HepG2 (cell line): ENCODE measurements at regions not wholly inside any gene's neighbourhood (a gene's known extent, or its start where the extent isn't known, plus 50 kb on each side); places are given as distances from the start of the nearest gene placed in this dataset.

Experiments used
- ATAC-seq: fragments of 200-7000 bp; cut with Tn5 transposase; 3 replicates; pipeline ENCODE4 v1.9.1; 2020; ENCODE audit warnings: mild to moderate bottlenecking, moderate library complexity
- BruUV-seq: library from RNA; stranded (reverse); fragments of 400-500 nt; replicated peaks from 2 replicates; lab custom pipeline; 2021; lab: Mats Ljungman, UMichigan
- CTCF ChIA-PET: fragments of 300-600 bp; formaldehyde crosslinking; extraction: SDS; loops from one replicate; lab custom pipeline; 2021; ENCODE audit warnings: low total read pairs, inconsistent platforms, low intra/inter-chr PET ratio; lab: Yijun Ruan, JAX
- POLR2A ChIA-PET: fragments of 350-600 bp; sonication (Branson Sonifier 250); formaldehyde crosslinking; loops from one replicate; lab custom pipeline; 2020; ENCODE audit warnings: antibody characterized with exemption, inconsistent platforms; lab: Yijun Ruan, JAX
- DNase-seq: peaks from one replicate; pipeline ENCODE4 v3.0.0-alpha.2; 2015; ENCODE audit warnings: low spot score
- FAIRE-seq: peaks from 3 replicates; lab custom pipeline; 2011; peaks lifted over from hg19 to GRCh38; lab: Jason Lieb, UNC
- H2AFZ ChIP-seq: one replicate; pipeline ENCODE4 v1.6.1; 2011; ENCODE audit warnings: low read length, inconsistent platforms
- H3K27ac ChIP-seq: fragments of 300-600 bp; 3 replicates; pipeline ENCODE4 v1.8.0; 2011; ENCODE audit warnings: mixed run types, mild to moderate bottlenecking, mixed read lengths, low read length, inconsistent platforms; ENCODE audit not compliant: insufficient read depth; ENCODE audit errors: extremely low read length
- H3K27me3 ChIP-seq, 2 experiments: fragments of 200-600 bp in 1 of 2; 2 replicates in 1 of 2; 3 replicates in 1 of 2; pipeline versions ENCODE4 v1.6.0 to v1.8.0; 2011; ENCODE audit warnings: low read length in 2 of 2, mild to moderate bottlenecking in 2 of 2, moderate library complexity in 2 of 2, inconsistent platforms in 1 of 2; ENCODE audit not compliant: insufficient read depth in 2 of 2, control insufficient read depth in 1 of 2
- H3K36me3 ChIP-seq, 2 experiments: fragments of 200-600 bp in 1 of 2; replicated peaks in 1 of 2; 2 replicates in 1 of 2; 3 replicates in 1 of 2; pipeline versions ENCODE4 v1.5.1 to v1.8.0; 2011; ENCODE audit warnings: low read length in 2 of 2, inconsistent platforms in 1 of 2; ENCODE audit not compliant: insufficient read depth in 2 of 2, control insufficient read depth in 1 of 2
- H3K4me1 ChIP-seq: 2 replicates; pipeline ENCODE4 v1.5.1; 2012; ENCODE audit warnings: low read length, inconsistent platforms; ENCODE audit not compliant: insufficient read depth
- H3K4me2 ChIP-seq: 2 replicates; pipeline ENCODE4 v1.6.0; 2011; ENCODE audit warnings: low read depth, low read length, inconsistent platforms
- H3K4me3 ChIP-seq, 3 experiments: fragments of 200-600 bp in 1 of 3; sonication (generic), shearing (Covaris generic) in 1 of 3; replicated peaks in 1 of 3; 2 replicates each; pipeline ENCODE4 v1.5.1; 2011 to 2016; ENCODE audit warnings: low read length in 3 of 3, inconsistent platforms in 2 of 3, low read depth in 2 of 3, mild to moderate bottlenecking in 2 of 3, control low read depth in 1 of 3, mixed read lengths in 1 of 3; ENCODE audit not compliant: insufficient read depth in 1 of 3
- H3K79me2 ChIP-seq: one replicate; pipeline ENCODE4 v1.6.1; 2011; ENCODE audit warnings: low read length, inconsistent platforms; ENCODE audit not compliant: insufficient read depth
- H3K9ac ChIP-seq: 2 replicates; pipeline ENCODE4 v1.6.0; 2011; ENCODE audit warnings: mild to moderate bottlenecking, low read depth, low read length, inconsistent platforms; ENCODE audit not compliant: insufficient read depth
- H3K9me3 ChIP-seq: 2 replicates; pipeline ENCODE4 v1.5.1; 2012; ENCODE audit warnings: mild to moderate bottlenecking, low read length
- H4K20me1 ChIP-seq: 2 replicates; pipeline ENCODE4 v1.6.0; 2011; ENCODE audit warnings: inconsistent platforms, mild to moderate bottlenecking, low read length, moderate library complexity; ENCODE audit not compliant: insufficient read depth
- CHCHD3 ChIP-seq: sonication (generic); formaldehyde crosslinking; IDR thresholded peaks from 2 replicates; pipeline ENCODE4 v1.8.0; 2022; ENCODE audit warnings: mild to moderate bottlenecking, missing genetic modification reagents, moderate library complexity
- CHD2 ChIP-seq: IDR thresholded peaks from 2 replicates; pipeline ENCODE4 v1.6.1; 2011; ENCODE audit warnings: low read depth, low read length, improper control_type of control experiment
- HDAC1 ChIP-seq: sonication (generic); formaldehyde crosslinking; IDR thresholded peaks from 2 replicates; pipeline ENCODE4 v1.5.1; 2020; ENCODE audit warnings: mild to moderate bottlenecking, missing genetic modification reagents
- HIVEP1 ChIP-seq: sonication (generic); formaldehyde crosslinking; IDR thresholded peaks from 2 replicates; pipeline ENCODE4 v1.4.0; 2020; ENCODE audit warnings: mild to moderate bottlenecking, missing genetic modification reagents
- KDM3A ChIP-seq: IDR thresholded peaks from 2 replicates; pipeline ENCODE4 v1.6.1; 2018; ENCODE audit warnings: low read depth, missing compliant biosample characterization
- RFX3 ChIP-seq: IDR thresholded peaks from 2 replicates; pipeline ENCODE4 v1.6.1; 2016; ENCODE audit warnings: missing biosample characterization, missing genetic modification reagents
- SCMH1 ChIP-seq: sonication (generic); formaldehyde crosslinking; IDR thresholded peaks from 2 replicates; pipeline ENCODE4 v1.9.0; 2021; ENCODE audit warnings: missing genetic modification reagents, mild to moderate bottlenecking, borderline replicate concordance
- ZKSCAN1 ChIP-seq: fragments of 150-350 bp; IDR thresholded peaks from 2 replicates; pipeline ENCODE4 v1.6.1; 2014; ENCODE audit warnings: low read length
- ZNF562 ChIP-seq: sonication (generic); formaldehyde crosslinking; IDR thresholded peaks from 2 replicates; pipeline ENCODE4 v1.8.0; 2022; ENCODE audit warnings: missing genetic modification reagents, borderline replicate concordance
- ZNF678 ChIP-seq: sonication (generic); formaldehyde crosslinking; IDR thresholded peaks from 2 replicates; pipeline ENCODE4 v1.4.0; 2020; ENCODE audit warnings: mild to moderate bottlenecking, missing genetic modification reagents
- ZSCAN30 ChIP-seq: sonication (generic); formaldehyde crosslinking; IDR thresholded peaks from 2 replicates; pipeline ENCODE4 v1.5.0; 2020; ENCODE audit warnings: mild to moderate bottlenecking, missing genetic modification reagents
- WGBS: methylation state at CpG from one replicate; pipeline ENCODE4 v1.1.6; 2017; ENCODE audit warnings: low lambda C conversion rate; 5-methylcytosine and 5-hydroxymethylcytosine counted together
- in situ Hi-C: cut with HindIII; loops from 2 replicates; pipeline ENCODE4 v1.10.0; 2017; ENCODE audit warnings: low pct_unique_long_range_greater_than_20kb; ENCODE audit not compliant: extremely low pct_ligation_motif_present
- intact Hi-C: fragments of 100-400 bp; cut with micrococcal nuclease; formaldehyde crosslinking; loops from one replicate; pipeline ENCODE4 v1.10.0; 2022; ENCODE audit not compliant: unreplicated experiment
- TF ChIP-seq, protein P1 (sequence below): sonication (generic); formaldehyde crosslinking; IDR thresholded peaks from 2 replicates; pipeline ENCODE4 v1.9.0; 2021; ENCODE audit warnings: missing genetic modification reagents, borderline replicate concordance

DNA sequence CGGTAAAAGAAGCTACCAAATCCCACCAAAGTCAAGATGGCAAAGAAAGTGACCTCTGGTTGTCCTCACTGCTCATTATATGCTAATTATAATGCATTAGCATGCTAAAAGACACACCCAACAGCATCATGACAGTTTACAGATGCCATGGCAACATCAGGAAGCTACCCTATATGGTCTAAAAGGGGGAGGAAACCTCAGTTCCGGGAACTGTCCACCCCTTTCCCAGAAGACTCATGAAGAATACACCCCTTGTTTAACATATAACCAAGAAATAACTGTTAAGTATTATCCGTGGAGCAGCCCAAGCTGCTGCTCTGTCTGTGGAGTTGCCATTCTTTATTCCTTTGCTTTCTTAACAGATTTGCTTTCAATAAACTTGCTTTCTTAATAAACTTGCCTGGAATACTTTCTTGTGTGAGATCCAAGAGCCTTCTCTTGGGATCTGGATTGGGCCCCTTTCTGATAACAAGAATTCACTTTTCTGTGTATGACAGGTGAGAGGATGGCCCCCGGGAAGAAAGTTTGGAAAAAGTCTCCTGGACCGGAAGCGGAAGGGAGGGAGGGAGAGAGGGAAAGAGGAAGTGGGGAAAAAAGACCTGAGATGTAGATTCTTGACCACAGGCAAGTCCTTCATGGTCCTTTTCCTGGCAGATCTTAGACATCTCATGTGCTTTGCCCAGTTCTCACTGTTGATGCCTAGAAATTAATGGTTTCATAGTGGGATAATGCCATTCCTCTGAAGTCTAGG is 146.7 kb upstream of the ID4 start:
- no peak for DNase-seq
- intact Hi-C loops: no loop called here
- H3K36me3 ChIP-seq: no peaks in the 10 kb centered on the region
- H2AFZ ChIP-seq: no peak overlapping the region
- H3K4me3 ChIP-seq: no peak overlapping the region
- CTCF ChIA-PET: no interaction called here
- ATAC-seq: no peak
- BruUV-seq: no TSS peak
- H3K27ac ChIP-seq: no peak overlapping the region
- H3K9ac ChIP-seq: no peak overlapping the region
- POLR2A ChIA-PET: no interaction called here
- 29% methylated on average over 6 of the region's 6 CpGs for WGBS
- no peaks in the 10 kb centered on the region for H3K4me1 ChIP-seq
- in situ Hi-C loops: no loop called here
- no peaks in the 10 kb centered on the region for H3K9me3 ChIP-seq
- H3K4me2 ChIP-seq: no peak overlapping the region
- H3K27me3 ChIP-seq: peaks cover 2 to 36% of the 10 kb centered on the region in 2 experiments; a peak in 3 of 5 replicates
- no peaks in the 10 kb centered on the region for H3K79me2 ChIP-seq
- H4K20me1 ChIP-seq: no peaks in the 10 kb centered on the region
- no peak for TF ChIP-seq CHCHD3 (CRISPR knock-in tag)
- TF ChIP-seq ZNF562: no peak
- TF ChIP-seq SCMH1 (CRISPR knock-in tag): no peak
- TF ChIP-seq, all 625 proteins: peak for 0
- FAIRE-seq: no peak

DNA sequence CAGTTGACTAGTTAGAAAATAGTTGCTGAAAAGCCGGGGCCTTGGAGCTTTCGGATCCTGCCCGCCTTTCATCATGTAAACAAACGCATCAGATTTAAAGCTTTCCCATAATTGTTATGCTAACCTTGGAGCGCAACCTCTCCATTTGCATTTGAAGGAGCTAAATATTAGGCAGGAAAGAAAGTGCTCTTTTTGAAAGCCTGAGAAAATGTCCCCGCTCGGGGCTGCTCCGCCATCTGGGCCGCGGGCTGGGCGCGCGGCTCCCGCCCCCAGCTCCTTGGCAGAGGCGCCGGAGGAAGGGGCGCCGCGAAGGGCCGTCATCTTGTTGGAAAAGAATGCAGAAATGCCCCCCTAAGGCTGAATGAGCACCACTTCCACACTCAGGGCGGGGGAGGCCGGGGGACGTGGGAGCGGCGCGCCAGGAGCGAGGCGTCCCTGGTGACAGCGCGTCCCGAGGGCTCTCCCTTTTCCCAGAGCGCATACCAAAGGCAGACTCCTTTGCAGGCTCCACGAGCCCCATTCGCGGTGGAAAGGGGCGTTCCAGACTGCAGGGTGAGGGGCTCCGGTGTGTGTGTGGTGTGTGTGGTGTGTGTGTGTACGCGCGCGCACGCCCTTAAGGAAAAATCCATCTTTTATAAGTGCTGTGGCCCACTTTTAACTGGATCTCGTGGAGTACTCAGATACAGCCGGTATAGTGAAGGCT is 145.6 kb upstream of the ID4 start:
- no peaks in the 10 kb centered on the region for H3K9me3 ChIP-seq
- CTCF ChIA-PET: no interaction called here
- WGBS: 47% methylated on average over 44 of the region's 44 CpGs
- DNase-seq (no peak), FAIRE-seq (no peak), ATAC-seq (no peak)
- H3K4me1 ChIP-seq: no peaks in the 10 kb centered on the region
- POLR2A ChIA-PET: no interaction called here
- no peak overlapping the region for H3K27ac ChIP-seq
- BruUV-seq: no TSS peak
- in situ Hi-C loops (no loop called here), intact Hi-C loops (no loop called here)
- no peak overlapping the region for H3K4me3 ChIP-seq
- TF ChIP-seq RFX3 (CRISPR knock-in tag): no peak
- no peak for TF ChIP-seq HIVEP1 (CRISPR knock-in tag)
- TF ChIP-seq, protein P1, sequence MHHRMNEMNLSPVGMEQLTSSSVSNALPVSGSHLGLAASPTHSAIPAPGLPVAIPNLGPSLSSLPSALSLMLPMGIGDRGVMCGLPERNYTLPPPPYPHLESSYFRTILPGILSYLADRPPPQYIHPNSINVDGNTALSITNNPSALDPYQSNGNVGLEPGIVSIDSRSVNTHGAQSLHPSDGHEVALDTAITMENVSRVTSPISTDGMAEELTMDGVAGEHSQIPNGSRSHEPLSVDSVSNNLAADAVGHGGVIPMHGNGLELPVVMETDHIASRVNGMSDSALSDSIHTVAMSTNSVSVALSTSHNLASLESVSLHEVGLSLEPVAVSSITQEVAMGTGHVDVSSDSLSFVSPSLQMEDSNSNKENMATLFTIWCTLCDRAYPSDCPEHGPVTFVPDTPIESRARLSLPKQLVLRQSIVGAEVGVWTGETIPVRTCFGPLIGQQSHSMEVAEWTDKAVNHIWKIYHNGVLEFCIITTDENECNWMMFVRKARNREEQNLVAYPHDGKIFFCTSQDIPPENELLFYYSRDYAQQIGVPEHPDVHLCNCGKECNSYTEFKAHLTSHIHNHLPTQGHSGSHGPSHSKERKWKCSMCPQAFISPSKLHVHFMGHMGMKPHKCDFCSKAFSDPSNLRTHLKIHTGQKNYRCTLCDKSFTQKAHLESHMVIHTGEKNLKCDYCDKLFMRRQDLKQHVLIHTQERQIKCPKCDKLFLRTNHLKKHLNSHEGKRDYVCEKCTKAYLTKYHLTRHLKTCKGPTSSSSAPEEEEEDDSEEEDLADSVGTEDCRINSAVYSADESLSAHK (CRISPR knock-in tag): no peak
- no peak for TF ChIP-seq ZKSCAN1
- TF ChIP-seq HDAC1: no peak
- no peak for TF ChIP-seq KDM3A
- TF ChIP-seq ZSCAN30: no peak
- TF ChIP-seq ZNF678 (CRISPR knock-in tag): no peak
- TF ChIP-seq CHD2: no peak
- H3K9ac ChIP-seq: no peak overlapping the region
- H3K27me3 ChIP-seq: peaks cover 2 to 36% of the 10 kb centered on the region in 2 experiments; a peak in 3 of 5 replicates
- no peak overlapping the region for H3K4me2 ChIP-seq
- no peaks in the 10 kb centered on the region for H3K36me3 ChIP-seq
- no peaks in the 10 kb centered on the region for H4K20me1 ChIP-seq
- H2AFZ ChIP-seq: no peak overlapping the region
- no peaks in the 10 kb centered on the region for H3K79me2 ChIP-seq
